T-helper 17 cell (primary cell): ENCODE measurements at regions not wholly inside any gene's neighbourhood (a gene's known extent, or its start where the extent isn't known, plus 50 kb on each side); places are given as distances from the start of the nearest gene placed in this dataset.

Source experiments
- ATAC-seq: fragments of 150-1000 bp; cut with Tn5 transposase; 2 replicates; pipeline ENCODE4 v1.10.0; 2021; ENCODE audit warnings: mild to moderate bottlenecking, moderate library complexity
- DNase-seq, 3 donors: peaks; one replicate each; pipeline versions ENCODE4 v3.0.0 to v3.0.0-alpha.2; 2020 to 2021
- H3K9me3 ChIP-seq: one replicate; pipeline ENCODE4 v1.7.0; 2013; ENCODE audit warnings: low read length, mild to moderate bottlenecking; ENCODE audit not compliant: control insufficient read depth, poor library complexity, severe bottlenecking
- H3K27ac Mint-ChIP-seq: one replicate; pipeline ENCODE4 v1.8.0; 2022; ENCODE audit warnings: mild to moderate bottlenecking, moderate library complexity, mixed read lengths
- H3K27me3 Mint-ChIP-seq: one replicate; pipeline ENCODE4 v1.8.0; 2022; ENCODE audit warnings: mixed read lengths
- H3K36me3 Mint-ChIP-seq: one replicate; pipeline ENCODE4 v1.8.0; 2022; ENCODE audit warnings: low read depth, mixed read lengths
- H3K4me1 Mint-ChIP-seq: one replicate; pipeline ENCODE4 v1.8.0; 2022; ENCODE audit warnings: mild to moderate bottlenecking, mixed read lengths
- H3K4me3 Mint-ChIP-seq: one replicate; pipeline ENCODE4 v1.8.0; 2022; ENCODE audit warnings: mild to moderate bottlenecking, moderate library complexity, mixed read lengths

DNA sequence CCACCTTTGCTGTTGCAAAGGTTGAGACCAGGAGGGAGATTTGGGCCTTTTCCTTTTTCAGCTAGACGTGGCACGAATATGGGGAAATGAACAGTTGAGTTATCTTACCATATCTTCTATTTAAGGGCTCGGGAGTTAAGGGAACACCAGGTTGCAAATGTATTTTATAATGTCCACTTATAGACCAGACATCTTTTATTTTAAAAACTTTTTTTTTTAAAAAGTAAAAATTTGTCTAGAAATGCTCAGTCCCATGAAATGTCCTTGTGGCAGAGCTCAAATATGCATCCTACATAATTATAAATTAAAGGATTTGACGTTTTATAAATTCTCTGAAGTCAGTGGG lies 103.6 kb upstream of the VEPH1 start:
- peaks cover 40% of the 10 kb centered on the region for H3K27me3 Mint-ChIP-seq
- ATAC-seq (no peak), DNase-seq (no peak)
- no peak overlapping the region for H3K4me3 Mint-ChIP-seq
- H3K27ac Mint-ChIP-seq = no peak overlapping the region
- peaks cover 3% of the 10 kb centered on the region for H3K4me1 Mint-ChIP-seq
- peaks cover 3% of the 10 kb centered on the region for H3K36me3 Mint-ChIP-seq
- H3K9me3 ChIP-seq = no peaks in the 10 kb centered on the region

DNA sequence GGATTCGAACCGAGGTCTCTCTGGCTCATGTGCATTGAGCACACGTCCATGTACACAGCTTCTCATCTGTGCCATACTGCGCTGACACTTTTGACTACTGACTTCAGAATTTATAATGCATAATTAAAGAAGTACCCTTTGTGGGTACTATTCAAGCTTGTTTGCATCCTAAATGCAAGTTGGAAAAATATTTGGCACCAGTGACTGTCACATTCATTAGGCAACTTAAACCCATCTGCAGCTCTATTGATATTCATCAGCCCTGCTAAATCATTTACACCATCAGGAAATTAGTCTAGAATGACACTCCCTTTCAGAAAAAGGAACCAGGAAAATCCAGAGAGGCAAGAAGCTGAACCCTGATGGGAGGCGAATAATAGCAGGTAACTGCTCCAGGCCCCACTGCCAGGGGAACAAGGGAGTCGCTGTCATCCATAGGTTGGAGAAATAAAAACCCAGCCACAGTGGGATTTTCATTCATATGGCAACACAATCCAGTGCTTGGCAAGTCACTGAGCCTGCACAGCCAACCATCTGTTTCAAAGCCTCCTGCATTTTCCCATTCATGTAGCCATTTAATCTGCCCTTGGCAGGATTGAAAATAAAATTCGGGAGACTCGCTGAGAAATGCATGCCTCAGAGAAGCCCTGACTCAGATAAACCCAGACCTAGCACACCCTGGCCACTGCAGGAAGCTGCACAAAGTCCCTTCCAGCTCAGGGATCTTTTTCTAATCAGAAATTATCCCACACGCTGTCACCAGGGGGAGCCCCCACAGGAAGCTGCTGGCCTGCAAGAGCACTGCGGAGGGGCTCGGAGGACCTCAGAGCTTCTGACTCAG lies 103.0 kb upstream of the VEPH1 start:
- Mint-ChIP-seq H3K36me3 (peaks cover 3% of the 10 kb centered on the region), H3K4me3 (no peak overlapping the region), H3K27ac (no peak overlapping the region), H3K27me3 (peaks cover 43% of the 10 kb centered on the region), H3K4me1 (peaks cover 3% of the 10 kb centered on the region)
- ATAC-seq (peak; percentile 81), DNase-seq (peak; percentile 20 to 48 (median 31))
- H3K9me3 ChIP-seq = no peaks in the 10 kb centered on the region

DNA sequence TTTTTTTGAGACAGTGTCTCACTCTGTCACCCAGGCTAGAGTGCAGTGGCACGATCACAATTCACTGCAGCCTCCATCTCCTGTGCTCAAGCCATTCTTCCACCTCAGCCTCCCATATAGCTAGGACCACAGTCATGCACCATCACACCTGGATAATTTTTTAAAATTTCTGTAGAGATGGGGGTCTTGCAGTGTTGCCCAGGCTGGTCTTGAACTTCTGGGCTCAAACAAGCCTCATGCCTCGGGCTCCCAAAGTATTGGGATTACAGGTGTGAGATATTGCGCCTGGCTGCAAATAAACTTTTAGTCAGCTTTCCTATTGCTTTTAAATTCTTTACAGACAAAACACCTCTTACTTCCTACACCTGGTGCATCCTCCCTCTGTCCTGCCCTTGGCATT lies 102.1 kb upstream of the VEPH1 start:
- no peak for DNase-seq
- no peaks in the 10 kb centered on the region for H3K9me3 ChIP-seq
- Mint-ChIP-seq H3K36me3 (peaks cover 3% of the 10 kb centered on the region), H3K4me1 (peaks cover 3% of the 10 kb centered on the region), H3K4me3 (no peak overlapping the region), H3K27ac (no peak overlapping the region), H3K27me3 (peaks cover 38% of the 10 kb centered on the region)
- ATAC-seq = no peak

DNA sequence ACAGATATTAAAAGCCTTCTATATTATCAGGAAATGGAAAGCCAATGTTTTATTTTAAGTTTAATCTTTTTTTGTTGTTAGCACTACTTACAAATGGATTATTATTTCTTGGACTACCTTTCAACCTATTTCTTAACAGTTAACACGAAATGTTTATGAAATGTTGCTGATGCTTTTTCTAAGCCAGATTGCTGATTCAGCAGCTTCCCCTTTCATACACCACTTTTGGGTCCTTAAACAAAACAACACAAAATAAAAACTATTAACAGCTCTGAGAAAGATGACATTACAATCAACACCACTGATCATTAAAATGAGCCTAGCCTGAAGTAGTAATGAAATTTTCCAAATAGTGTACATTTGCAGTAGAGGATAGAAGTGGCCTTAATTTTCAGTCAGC lies 99.2 kb upstream of the VEPH1 start:
- Mint-ChIP-seq H3K4me1 (peaks cover 3% of the 10 kb centered on the region), H3K27me3 (peaks cover 26% of the 10 kb centered on the region), H3K36me3 (no peaks in the 10 kb centered on the region), H3K27ac (no peak overlapping the region), H3K4me3 (no peak overlapping the region)
- DNase-seq (no peak), ATAC-seq (no peak)
- H3K9me3 ChIP-seq = no peaks in the 10 kb centered on the region

DNA sequence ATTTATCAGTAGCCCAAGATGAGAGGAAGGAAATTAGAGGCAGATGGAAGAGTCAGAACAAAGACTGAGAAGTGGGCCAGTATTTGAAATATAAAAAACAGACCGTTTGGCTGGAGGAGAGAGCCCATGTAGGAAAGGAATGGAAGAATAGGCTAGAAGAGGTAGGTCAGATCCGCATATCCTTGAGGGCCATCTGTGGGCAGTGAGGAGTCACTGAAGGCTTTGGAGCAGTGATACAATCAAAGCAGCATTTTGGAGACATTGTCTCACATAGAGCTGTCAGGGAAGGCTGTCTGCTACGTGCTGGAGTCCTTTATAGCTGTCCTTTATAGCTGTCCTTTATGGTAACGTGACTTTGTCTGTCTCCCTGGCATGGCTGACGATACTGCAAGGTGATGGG lies 92.0 kb upstream of the VEPH1 start:
- DNase-seq = no peak
- H3K27me3 Mint-ChIP-seq = peaks cover 38% of the 10 kb centered on the region
- H3K4me3 Mint-ChIP-seq = no peak overlapping the region
- H3K36me3 Mint-ChIP-seq = no peaks in the 10 kb centered on the region
- no peaks in the 10 kb centered on the region for H3K9me3 ChIP-seq
- no peak for ATAC-seq
- H3K27ac Mint-ChIP-seq = no peak overlapping the region
- no peaks in the 10 kb centered on the region for H3K4me1 Mint-ChIP-seq

DNA sequence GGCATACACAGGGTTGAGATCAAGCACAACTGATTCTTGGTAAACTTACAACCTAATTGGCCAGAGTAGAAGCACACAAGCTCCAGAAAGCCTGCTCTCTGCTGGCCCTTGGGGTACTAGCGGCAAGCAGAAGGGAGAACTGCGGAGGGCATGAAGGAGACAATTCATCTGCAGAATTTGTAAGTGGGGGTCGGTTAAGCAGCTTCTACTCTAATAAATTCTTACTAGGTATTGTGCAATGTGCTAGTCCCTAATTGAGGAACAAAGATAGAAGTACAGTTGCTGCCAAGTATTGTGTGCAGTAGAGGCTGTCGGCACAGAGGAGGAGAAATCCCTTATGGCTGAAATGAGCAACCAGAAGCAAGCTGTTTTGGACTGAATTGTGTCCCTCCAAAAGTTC lies 91.2 kb upstream of the VEPH1 start:
- ATAC-seq (no peak), DNase-seq (no peak)
- H3K9me3 ChIP-seq = no peaks in the 10 kb centered on the region
- H3K27me3 Mint-ChIP-seq = peaks cover 43% of the 10 kb centered on the region
- no peak overlapping the region for H3K27ac Mint-ChIP-seq
- no peaks in the 10 kb centered on the region for H3K36me3 Mint-ChIP-seq
- H3K4me1 Mint-ChIP-seq = no peaks in the 10 kb centered on the region
- no peak overlapping the region for H3K4me3 Mint-ChIP-seq

DNA sequence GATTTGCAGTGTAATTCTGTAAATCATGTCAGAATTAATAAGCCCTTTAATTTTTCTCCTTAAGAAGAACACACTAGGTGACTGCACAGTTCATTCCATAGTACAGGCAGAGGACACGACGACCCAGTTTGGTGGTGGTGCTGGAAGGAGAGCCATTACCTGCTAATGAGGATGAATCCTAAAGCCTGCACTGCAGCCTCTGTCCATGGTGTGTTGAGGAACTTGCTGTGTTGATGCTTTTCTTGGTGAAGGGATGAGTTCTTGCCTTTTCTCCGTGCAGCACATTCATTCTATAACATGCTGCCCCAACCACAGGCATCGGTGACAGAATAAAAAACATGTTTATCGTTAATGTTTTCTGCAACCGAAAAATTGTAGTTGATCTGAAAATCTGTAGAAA lies 89.6 kb upstream of the VEPH1 start:
- ATAC-seq (no peak), DNase-seq (no peak)
- Mint-ChIP-seq H3K36me3 (no peaks in the 10 kb centered on the region), H3K27ac (no peak overlapping the region), H3K4me1 (no peaks in the 10 kb centered on the region), H3K27me3 (peaks cover 40% of the 10 kb centered on the region), H3K4me3 (no peak overlapping the region)
- H3K9me3 ChIP-seq = no peaks in the 10 kb centered on the region

DNA sequence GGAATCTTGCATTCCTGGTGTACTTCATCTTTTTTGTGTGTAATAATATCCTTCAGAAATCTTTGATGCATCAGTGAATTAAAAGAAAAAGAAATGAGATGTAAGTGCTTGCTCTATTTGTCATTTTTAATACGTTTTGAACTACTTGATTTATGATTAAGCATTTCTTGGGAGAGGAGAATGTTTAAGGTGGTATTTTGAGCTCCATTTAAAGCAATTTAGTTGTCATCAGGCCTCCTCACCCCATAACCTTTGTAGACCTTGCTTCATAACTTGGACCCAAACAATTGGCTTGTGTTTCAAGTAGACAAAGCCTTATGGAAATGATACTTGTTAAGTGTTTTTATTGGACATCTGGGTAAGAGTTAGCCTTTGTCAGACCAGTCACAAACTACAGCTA lies 87.1 kb upstream of the VEPH1 start:
- no peak for ATAC-seq
- H3K27ac Mint-ChIP-seq = no peak overlapping the region
- no peaks in the 10 kb centered on the region for H3K36me3 Mint-ChIP-seq

DNA sequence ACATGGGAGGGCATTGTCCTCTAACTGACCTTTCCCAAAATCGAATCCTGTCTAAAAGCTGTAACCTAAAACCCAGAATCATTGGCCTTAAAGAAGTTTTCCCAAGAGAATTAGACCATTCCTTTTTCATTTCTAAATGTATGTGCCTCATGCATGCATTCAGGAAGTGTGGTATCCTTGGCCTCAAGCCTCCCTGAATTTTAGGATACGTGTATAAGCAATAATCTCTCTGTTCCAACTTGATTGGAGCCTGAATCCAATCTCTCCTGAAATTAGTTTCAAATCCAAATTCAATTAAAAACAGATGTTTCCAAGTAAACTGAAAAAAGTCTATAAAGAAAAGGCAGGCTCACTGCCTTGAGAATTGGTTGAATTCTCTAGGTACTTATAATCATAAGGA lies 86.0 kb upstream of the VEPH1 start:
- H3K9me3 ChIP-seq = no peaks in the 10 kb centered on the region
- H3K27ac Mint-ChIP-seq = no peak overlapping the region
- no peak for ATAC-seq
- H3K27me3 Mint-ChIP-seq = peaks cover 30% of the 10 kb centered on the region
- no peak for DNase-seq
- H3K4me3 Mint-ChIP-seq = no peak overlapping the region
- no peaks in the 10 kb centered on the region for H3K4me1 Mint-ChIP-seq
- no peaks in the 10 kb centered on the region for H3K36me3 Mint-ChIP-seq

More for the DNA sequence above, 87.1 kb upstream of the VEPH1 start:
- Mint-ChIP-seq H3K4me1 (no peaks in the 10 kb centered on the region), H3K27me3 (peaks cover 36% of the 10 kb centered on the region), H3K4me3 (no peak overlapping the region)
- no peaks in the 10 kb centered on the region for H3K9me3 ChIP-seq
- DNase-seq = no peak

DNA sequence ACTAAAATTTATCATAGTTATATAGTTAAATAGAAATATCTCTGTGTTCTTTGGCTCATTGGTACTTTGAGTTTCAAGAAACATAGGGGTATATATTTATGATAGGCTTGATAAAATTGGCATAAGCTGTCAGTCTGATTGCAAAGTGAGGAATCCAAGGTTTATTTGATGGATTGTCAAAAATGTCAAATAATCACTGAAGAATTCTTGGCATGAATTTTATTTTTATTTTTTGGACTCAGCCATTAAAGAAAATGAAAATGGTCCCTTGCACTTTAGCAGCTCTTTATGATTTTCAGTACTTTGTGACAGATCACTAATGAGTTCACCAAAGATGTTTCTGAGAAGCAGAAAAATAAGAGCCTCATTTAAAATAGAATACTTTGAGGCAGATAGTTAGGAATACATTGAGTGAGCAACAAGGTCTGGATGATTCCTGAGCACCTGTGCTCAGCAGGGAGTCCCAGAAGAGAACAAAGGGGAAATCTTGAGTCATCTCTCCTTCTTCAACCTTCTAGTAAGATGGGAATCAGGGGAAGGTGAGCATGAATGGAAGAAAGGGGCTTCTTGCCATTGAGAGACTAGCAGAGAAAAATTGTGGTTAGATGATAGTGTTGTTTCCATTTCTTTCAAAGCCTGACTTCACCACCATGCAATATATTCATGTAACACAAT lies 85.3 kb upstream of the VEPH1 start:
- DNase-seq = no peak
- no peaks in the 10 kb centered on the region for H3K36me3 Mint-ChIP-seq
- no peak for ATAC-seq
- H3K27me3 Mint-ChIP-seq = peaks cover 30% of the 10 kb centered on the region
- H3K4me3 Mint-ChIP-seq = no peak overlapping the region
- no peak overlapping the region for H3K27ac Mint-ChIP-seq
- no peaks in the 10 kb centered on the region for H3K4me1 Mint-ChIP-seq
- H3K9me3 ChIP-seq = no peaks in the 10 kb centered on the region

DNA sequence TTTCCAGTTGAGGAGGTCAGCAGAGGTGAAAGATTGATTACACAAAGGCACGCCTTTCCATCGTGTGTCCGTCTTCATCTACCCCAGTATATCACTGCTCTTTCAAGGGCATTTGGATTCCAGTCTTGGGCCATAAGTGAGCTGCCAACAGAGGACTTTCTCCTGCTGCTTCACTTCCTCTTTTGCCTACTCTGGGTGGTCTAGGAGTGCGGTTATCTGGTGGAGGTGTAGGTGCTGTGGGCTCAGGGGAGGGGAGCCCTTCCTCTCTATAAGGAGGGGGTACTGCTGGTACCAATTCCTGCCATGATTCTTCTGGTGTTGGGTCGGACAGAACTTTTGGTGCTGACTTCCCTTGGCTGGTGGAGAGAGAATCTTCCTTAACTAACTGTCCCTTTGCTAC lies 83.1 kb upstream of the VEPH1 start:
- Mint-ChIP-seq H3K4me3 (no peak overlapping the region), H3K4me1 (no peaks in the 10 kb centered on the region), H3K27ac (no peak overlapping the region)

DNA sequence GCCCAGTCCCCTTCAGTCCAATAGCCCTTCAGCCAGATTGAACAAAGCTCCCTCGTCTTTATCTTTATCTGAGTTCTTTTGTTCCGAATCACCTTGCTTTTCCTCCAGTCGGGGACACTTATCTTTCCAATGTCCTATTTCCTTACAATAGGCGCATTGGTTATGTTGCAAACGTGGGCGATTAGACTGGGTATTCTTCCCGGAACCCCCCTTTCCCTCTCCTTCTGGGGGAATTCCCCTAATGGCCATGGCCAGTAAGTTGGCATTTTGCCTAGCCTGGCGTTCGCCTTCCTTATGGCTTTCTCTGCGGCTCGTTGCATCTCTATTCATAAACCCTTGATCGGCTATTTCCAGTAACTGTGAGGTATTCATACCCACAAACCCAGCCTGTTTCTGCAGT lies 82.2 kb upstream of the VEPH1 start:
- no peaks in the 10 kb centered on the region for H3K9me3 ChIP-seq
- H3K36me3 Mint-ChIP-seq = no peaks in the 10 kb centered on the region
- peaks cover 23% of the 10 kb centered on the region for H3K27me3 Mint-ChIP-seq
- ATAC-seq (no peak), DNase-seq (no peak)
- no peaks in the 10 kb centered on the region for H3K4me1 Mint-ChIP-seq
- H3K4me3 Mint-ChIP-seq = no peak overlapping the region
- H3K27ac Mint-ChIP-seq = no peak overlapping the region

More for the DNA sequence above, 83.1 kb upstream of the VEPH1 start:
- DNase-seq (no peak), ATAC-seq (no peak)
- no peaks in the 10 kb centered on the region for H3K9me3 ChIP-seq
- Mint-ChIP-seq H3K36me3 (no peaks in the 10 kb centered on the region), H3K27me3 (peaks cover 22% of the 10 kb centered on the region)

DNA sequence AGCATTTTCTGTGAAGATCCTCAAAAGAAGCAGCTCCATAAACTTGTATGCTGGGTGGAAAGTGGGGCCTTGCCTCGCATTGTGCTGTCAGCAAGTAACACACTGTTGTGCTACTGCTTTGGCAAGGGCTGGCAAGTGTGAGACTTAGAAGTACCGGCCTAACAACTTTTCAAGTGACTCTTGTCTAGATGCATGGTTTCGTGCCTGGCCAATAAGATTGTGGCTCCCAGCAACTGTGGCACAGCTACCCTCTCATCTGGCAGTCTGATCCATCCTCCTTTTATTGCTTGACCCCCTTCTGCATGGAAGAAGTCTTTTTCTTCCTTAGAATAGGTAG lies 79.4 kb upstream of the VEPH1 start:
- Mint-ChIP-seq H3K27ac (no peak overlapping the region), H3K4me3 (no peak overlapping the region), H3K36me3 (no peaks in the 10 kb centered on the region), H3K4me1 (no peaks in the 10 kb centered on the region), H3K27me3 (peaks cover 27% of the 10 kb centered on the region)
- no peak for ATAC-seq
- H3K9me3 ChIP-seq = no peaks in the 10 kb centered on the region
- no peak for DNase-seq
